Right atrium auricular region (tissue), 2 donors: ENCODE measurements at regions not wholly inside any gene's neighbourhood (a gene's known extent, or its start where the extent isn't known, plus 50 kb on each side); places are given as distances from the start of the nearest gene placed in this dataset.

Experiments
- DNase-seq: peaks from one replicate; pipeline ENCODE4 v3.0.0-alpha.2; 2019; ENCODE audit warnings: low spot score
- H3K27ac ChIP-seq, 2 donors: fragments of 200-600 bp; sonication (generic); 1 replicate in 1 of 2; 2 replicates in 1 of 2; pipeline ENCODE4 v1.5.1; 2016 to 2019
- H3K27me3 ChIP-seq, 2 donors: fragments of 200-600 bp; sonication (generic); one replicate each; pipeline versions ENCODE4 v1.5.1 to v1.6.0; 2017 to 2019
- H3K36me3 ChIP-seq: fragments of 200-600 bp; sonication (generic); one replicate; pipeline ENCODE4 v1.5.1; 2016
- H3K4me1 ChIP-seq, 2 donors: fragments of 200-600 bp; sonication (generic); one replicate each; pipeline versions ENCODE4 v1.5.1 to v1.6.0; 2017 to 2019
- H3K4me3 ChIP-seq, 2 donors: fragments of 200-600 bp; sonication (generic); 1 replicate in 1 of 2; 2 replicates in 1 of 2; pipeline ENCODE4 v1.5.1; 2017 to 2019; ENCODE audit warnings: mild to moderate bottlenecking in 1 of 2, moderate library complexity in 1 of 2
- H3K9me3 ChIP-seq, 2 donors: fragments of 200-600 bp; sonication (generic); one replicate each; pipeline ENCODE4 v1.5.1; 2019
- TF ChIP-seq, protein P1 (sequence below), 2 donors: fragments of 200-600 bp; sonication (generic); IDR thresholded peaks; one replicate each; pipeline ENCODE4 v1.5.1; 2019; ENCODE audit warnings: antibody characterized with exemption in 2 of 2

DNA sequence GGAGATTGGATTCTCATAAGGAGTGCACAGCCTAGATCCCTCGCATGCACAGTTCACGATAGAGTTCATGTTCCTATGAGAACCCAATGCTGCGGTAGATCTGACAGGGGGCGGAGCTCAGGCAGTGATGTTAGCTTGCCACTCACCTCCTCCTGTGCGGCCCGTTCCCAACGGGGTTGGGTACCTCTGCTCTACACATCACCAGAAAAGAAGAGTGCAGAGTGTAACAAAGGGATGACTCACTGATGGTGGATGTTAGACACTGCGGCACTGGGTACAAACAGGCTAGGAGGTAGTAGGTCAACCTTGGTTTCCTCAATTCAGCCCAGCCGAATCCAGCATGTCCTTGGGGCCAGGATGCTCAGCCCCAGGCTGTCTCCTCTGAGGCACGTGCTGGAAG, 66.8 kb upstream of the CHST15 start:
- Histone ChIP-seq H3K4me3 (no peak overlapping the region), H3K4me1 (peaks cover 0 to 23% of the 10 kb centered on the region in 2 donors), H3K36me3 (no peaks in the 10 kb centered on the region), H3K27me3 (no peaks in the 10 kb centered on the region), H3K9me3 (no peaks in the 10 kb centered on the region), H3K27ac (no peak overlapping the region)
- DNase-seq: no peak
- TF ChIP-seq, protein P1, sequence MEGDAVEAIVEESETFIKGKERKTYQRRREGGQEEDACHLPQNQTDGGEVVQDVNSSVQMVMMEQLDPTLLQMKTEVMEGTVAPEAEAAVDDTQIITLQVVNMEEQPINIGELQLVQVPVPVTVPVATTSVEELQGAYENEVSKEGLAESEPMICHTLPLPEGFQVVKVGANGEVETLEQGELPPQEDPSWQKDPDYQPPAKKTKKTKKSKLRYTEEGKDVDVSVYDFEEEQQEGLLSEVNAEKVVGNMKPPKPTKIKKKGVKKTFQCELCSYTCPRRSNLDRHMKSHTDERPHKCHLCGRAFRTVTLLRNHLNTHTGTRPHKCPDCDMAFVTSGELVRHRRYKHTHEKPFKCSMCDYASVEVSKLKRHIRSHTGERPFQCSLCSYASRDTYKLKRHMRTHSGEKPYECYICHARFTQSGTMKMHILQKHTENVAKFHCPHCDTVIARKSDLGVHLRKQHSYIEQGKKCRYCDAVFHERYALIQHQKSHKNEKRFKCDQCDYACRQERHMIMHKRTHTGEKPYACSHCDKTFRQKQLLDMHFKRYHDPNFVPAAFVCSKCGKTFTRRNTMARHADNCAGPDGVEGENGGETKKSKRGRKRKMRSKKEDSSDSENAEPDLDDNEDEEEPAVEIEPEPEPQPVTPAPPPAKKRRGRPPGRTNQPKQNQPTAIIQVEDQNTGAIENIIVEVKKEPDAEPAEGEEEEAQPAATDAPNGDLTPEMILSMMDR (IDR thresholded peaks at IDR 0.05): no peak

DNA sequence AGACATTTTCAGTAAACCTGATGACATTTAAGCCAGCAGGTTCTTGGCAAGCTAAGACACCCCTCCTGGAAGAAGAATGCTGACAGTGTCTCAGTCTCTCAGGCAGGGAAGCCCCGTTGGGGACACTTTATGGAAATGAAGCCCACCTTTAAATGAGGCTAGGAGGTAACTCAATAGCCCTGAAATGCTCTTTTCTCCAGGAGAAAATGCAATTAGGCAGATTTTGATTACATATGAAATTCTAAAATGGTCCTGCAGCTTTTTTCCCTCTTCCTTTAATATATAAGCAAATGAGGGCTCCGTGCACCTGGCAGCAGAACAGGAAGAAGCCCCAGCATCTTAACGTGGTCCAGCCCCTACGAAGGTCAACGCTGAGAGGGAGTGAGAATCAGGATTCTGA, 65.8 kb upstream of the CHST15 start:
- no peak for DNase-seq
- H3K4me3 ChIP-seq: no peak overlapping the region
- TF ChIP-seq, protein P1 (IDR thresholded peaks at IDR 0.05): no peak
- H3K27ac ChIP-seq: no peak overlapping the region
- peaks cover 0 to 23% of the 10 kb centered on the region in 2 donors for H3K4me1 ChIP-seq
- H3K27me3 ChIP-seq: no peaks in the 10 kb centered on the region
- H3K9me3 ChIP-seq: no peaks in the 10 kb centered on the region
- no peaks in the 10 kb centered on the region for H3K36me3 ChIP-seq

DNA sequence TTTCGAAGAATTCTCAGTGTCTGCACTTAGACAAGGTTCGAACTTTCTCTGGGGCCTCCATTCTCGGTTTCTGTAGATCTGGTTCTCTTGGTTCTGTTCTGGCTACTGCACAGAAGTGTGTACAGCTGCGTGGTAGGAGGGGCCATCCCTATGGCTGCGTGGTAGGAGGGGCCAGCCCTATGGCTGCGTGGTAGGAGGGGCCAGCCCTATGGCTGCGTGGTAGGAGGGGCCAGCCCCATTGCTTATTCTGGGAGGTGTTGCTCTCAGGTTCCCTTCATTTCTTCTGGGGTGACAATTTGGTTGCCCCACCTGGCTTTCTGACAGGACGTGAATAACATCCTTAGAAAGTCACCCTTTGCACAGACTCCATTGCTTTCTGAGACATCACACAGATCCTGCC, 65.2 kb upstream of the CHST15 start:
- no peak overlapping the region for H3K4me3 ChIP-seq
- no peaks in the 10 kb centered on the region for H3K9me3 ChIP-seq
- H3K27ac ChIP-seq: no peak overlapping the region
- H3K36me3 ChIP-seq: no peaks in the 10 kb centered on the region
- TF ChIP-seq, protein P1 (IDR thresholded peaks at IDR 0.05): no peak
- peaks cover 0 to 27% of the 10 kb centered on the region in 2 donors for H3K4me1 ChIP-seq
- no peaks in the 10 kb centered on the region for H3K27me3 ChIP-seq
- DNase-seq: no peak

DNA sequence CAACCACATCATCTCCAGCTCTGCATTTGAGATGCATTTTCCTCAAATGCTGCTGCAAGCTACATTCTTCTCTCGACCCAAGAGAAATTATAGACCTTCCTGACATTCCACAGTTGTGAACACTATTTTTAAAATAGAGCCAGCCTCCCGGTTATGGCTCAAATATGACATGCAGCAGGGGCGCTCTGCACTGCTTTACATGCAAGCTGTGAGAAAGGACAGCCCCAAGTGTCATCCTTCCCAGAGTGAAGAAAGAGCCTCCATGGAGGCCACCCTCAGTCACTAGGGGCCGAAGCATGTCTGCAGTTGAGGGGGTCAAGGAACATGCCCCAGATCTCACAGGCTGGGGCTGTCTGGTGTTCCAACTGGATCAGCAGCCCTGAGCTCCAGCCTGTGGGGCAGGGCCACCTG, 63.9 kb upstream of the CHST15 start:
- Histone ChIP-seq H3K9me3 (no peaks in the 10 kb centered on the region), H3K36me3 (no peaks in the 10 kb centered on the region), H3K27me3 (no peaks in the 10 kb centered on the region), H3K4me1 (peaks cover 0 to 40% of the 10 kb centered on the region in 2 donors), H3K4me3 (no peak overlapping the region), H3K27ac (no peak overlapping the region)
- DNase-seq: no peak
- TF ChIP-seq, protein P1 (IDR thresholded peaks at IDR 0.05): no peak

DNA sequence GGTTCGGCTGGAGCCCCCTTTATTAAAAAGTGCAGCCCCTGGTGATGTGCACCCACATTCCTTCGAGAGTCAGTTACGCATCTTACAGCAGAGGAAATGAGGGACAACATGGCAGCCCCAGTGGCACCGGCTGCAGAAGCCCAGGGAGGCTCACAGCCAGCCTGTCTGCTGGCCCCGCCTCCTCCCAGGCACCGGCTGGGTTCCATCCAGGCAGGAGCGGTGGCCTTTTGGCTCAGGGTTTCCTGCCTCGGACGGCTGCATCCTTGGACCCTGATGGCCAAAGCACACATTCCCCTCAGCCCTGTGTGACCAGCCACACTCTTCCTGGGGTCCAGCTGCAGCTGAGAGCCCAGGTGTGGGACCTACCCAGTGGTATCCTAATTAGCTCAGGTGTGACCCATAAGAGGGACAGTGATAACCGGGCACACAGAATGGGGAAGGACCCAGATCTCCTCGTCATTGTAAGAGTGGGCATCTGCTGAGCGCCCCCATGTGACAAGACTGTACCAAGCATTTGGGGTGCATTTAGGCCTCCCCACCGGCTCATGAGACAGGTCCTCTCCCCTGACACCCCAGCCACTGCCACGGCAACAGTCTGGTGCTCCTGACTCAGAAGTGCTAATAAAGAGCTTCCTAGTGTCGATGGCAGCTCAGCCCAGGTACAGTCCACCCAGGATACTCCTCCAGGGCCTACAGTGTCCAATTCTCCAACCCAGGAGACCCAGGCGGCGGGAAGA, 63.3 kb upstream of the CHST15 start:
- Histone ChIP-seq H3K36me3 (no peaks in the 10 kb centered on the region), H3K4me1 (peaks cover 0 to 46% of the 10 kb centered on the region in 2 donors), H3K4me3 (no peak overlapping the region), H3K9me3 (no peaks in the 10 kb centered on the region), H3K27ac (peak overlapping the region; percentile 15 to 41), H3K27me3 (no peaks in the 10 kb centered on the region)
- TF ChIP-seq, protein P1 (IDR thresholded peaks at IDR 0.05): no peak
- no peak for DNase-seq
